Endothelial cell of hepatic sinusoid (primary cell): ENCODE measurements at regions not wholly inside any gene's neighbourhood (a gene's known extent, or its start where the extent isn't known, plus 50 kb on each side); places are given as distances from the start of the nearest gene placed in this dataset.

Experiments used
- in situ Hi-C: cut with HindIII; loops from 2 replicates; pipeline ENCODE4 v1.10.0; 2017; ENCODE audit warnings: low sequenced_read_pairs

GRCh38 chr2:59560769-59561168 is 992.7 kb downstream of the BCL11A start:
- in situ Hi-C loops, result no loop called here

- in situ Hi-C loops, result no loop called here
Observed at GRCh38 chr2:59540864-59541263, 1012.6 kb downstream of the BCL11A start.

GRCh38 chr2:59538398-59538911 is 1015.0 kb downstream of the BCL11A start:
- in situ Hi-C loops, result loop anchor here (5.0 kb wide), 1 partner anchor 79 kb away; no protein-coding TSS in a partner anchor

GRCh38 chr2:59532808-59533207 is 1020.6 kb downstream of the BCL11A start:
- in situ Hi-C loops, result no loop called here

- in situ Hi-C loops, result no loop called here
Observed at GRCh38 chr2:59530258-59530657, 1023.2 kb downstream of the BCL11A start.

- in situ Hi-C loops, result no loop called here
Observed at GRCh38 chr2:59529726-59530125, 1023.7 kb downstream of the BCL11A start.

GRCh38 chr2:59528525-59528924 is 1024.9 kb downstream of the BCL11A start:
- in situ Hi-C loops, result no loop called here

GRCh38 chr2:59502981-59503380 is 1050.5 kb downstream of the BCL11A start:
- in situ Hi-C loops, result no loop called here

GRCh38 chr2:59490994-59491393 is 1062.5 kb downstream of the BCL11A start:
- in situ Hi-C loops, result no loop called here

GRCh38 chr2:59490192-59490591 is 1063.3 kb downstream of the BCL11A start:
- in situ Hi-C loops, result no loop called here

- in situ Hi-C loops, result loop anchor here (5.0 kb wide), 1 partner anchor 88 kb away; no protein-coding TSS in a partner anchor
Observed at GRCh38 chr2:59484673-59485072, 1068.8 kb downstream of the BCL11A start.

- in situ Hi-C loops, result no loop called here
Observed at GRCh38 chr2:59463426-59463825, 1090.0 kb downstream of the BCL11A start.

GRCh38 chr2:59462422-59463197 is 1090.8 kb downstream of the BCL11A start:
- in situ Hi-C loops, result no loop called here

GRCh38 chr2:59461127-59461526 is 1092.3 kb downstream of the BCL11A start:
- in situ Hi-C loops, result no loop called here

- in situ Hi-C loops, result no loop called here
Observed at GRCh38 chr2:59458800-59459199, 1094.7 kb downstream of the BCL11A start.

- in situ Hi-C loops, result no loop called here
Observed at GRCh38 chr2:59456285-59456684, 1097.2 kb downstream of the BCL11A start.

GRCh38 chr2:59449274-59449673 is 1104.2 kb downstream of the BCL11A start:
- in situ Hi-C loops, result no loop called here

GRCh38 chr2:59440491-59440890 is 1113.0 kb downstream of the BCL11A start:
- in situ Hi-C loops, result no loop called here

- in situ Hi-C loops, result no loop called here
Observed at GRCh38 chr2:59435635-59436034, 1117.8 kb downstream of the BCL11A start.

GRCh38 chr2:59428940-59429339 is 1124.5 kb downstream of the BCL11A start:
- in situ Hi-C loops, result no loop called here

GRCh38 chr2:59427980-59428379 is 1125.5 kb downstream of the BCL11A start:
- in situ Hi-C loops, result no loop called here

- in situ Hi-C loops, result no loop called here
Observed at GRCh38 chr2:59425247-59425646, 1128.2 kb downstream of the BCL11A start.
